Activated B cell treated with CpG ODN at 0.5 μM for 24 hours (primary cell): ENCODE measurements at regions not wholly inside any gene's neighbourhood (a gene's known extent, or its start where the extent isn't known, plus 50 kb on each side); places are given as distances from the start of the nearest gene placed in this dataset.

Experiments used
- ATAC-seq: fragments of 200-7000 bp; cut with Tn5 transposase; one replicate; pipeline ENCODE4 v1.10.0; 2021; ENCODE audit warnings: low read depth, mild to moderate bottlenecking, moderate library complexity
- CTCF ChIA-PET: fragments of 350-600 bp; sonication (Branson Sonifier 250); formaldehyde crosslinking; loops from one replicate; lab custom pipeline; 2021; ENCODE audit warnings: antibody characterized with exemption; lab: Charles Lee
- POLR2A ChIA-PET: fragments of 350-600 bp; sonication (Branson Sonifier 250); formaldehyde crosslinking; loops from one replicate; lab custom pipeline; 2021; ENCODE audit warnings: antibody characterized with exemption; lab: Charles Lee
- DNase-seq: peaks from one replicate; pipeline ENCODE4 v3.0.0; 2022
- H3K27ac Mint-ChIP-seq: one replicate; pipeline ENCODE4 v1.8.0; 2020; ENCODE audit warnings: mixed read lengths
- H3K27me3 Mint-ChIP-seq: one replicate; pipeline ENCODE4 v1.8.0; 2021; ENCODE audit warnings: mixed read lengths
- H3K36me3 Mint-ChIP-seq: one replicate; pipeline ENCODE4 v1.8.0; 2021; ENCODE audit warnings: low read depth, mixed read lengths
- H3K4me1 Mint-ChIP-seq: one replicate; pipeline ENCODE4 v1.8.0; 2021; ENCODE audit warnings: mixed read lengths
- H3K4me3 Mint-ChIP-seq: one replicate; pipeline ENCODE4 v1.8.0; 2020; ENCODE audit warnings: mild to moderate bottlenecking, mixed read lengths
- H3K9me3 Mint-ChIP-seq: one replicate; pipeline ENCODE4 v1.8.0; 2020; ENCODE audit warnings: mixed read lengths
- CTCF ChIP-seq: fragments of 200-600 bp; IDR thresholded peaks from one replicate; pipeline ENCODE4 v1.8.0; 2022; ENCODE audit warnings: antibody characterized with exemption, mild to moderate bottlenecking
- intact Hi-C: fragments of 100-400 bp; cut with micrococcal nuclease; formaldehyde crosslinking; loops from one replicate; pipeline ENCODE4 v1.15.1; 2024

GRCh38 chr4:126440297-126440696 is 1125.5 kb downstream of the FAT4 start:
- Mint-ChIP-seq H3K9me3 (peaks cover 4% of the 10 kb centered on the region), H3K27ac (no peak overlapping the region), H3K4me1 (no peaks in the 10 kb centered on the region), H3K27me3 (no peaks in the 10 kb centered on the region), H3K36me3 (no peaks in the 10 kb centered on the region), H3K4me3 (no peak overlapping the region)
- POLR2A ChIA-PET, result no interaction called here
- DNase-seq (no peak), ATAC-seq (no peak)
- intact Hi-C loops, result no loop called here
- TF ChIP-seq CTCF, result no peak
- CTCF ChIA-PET, result no interaction called here

DNA sequence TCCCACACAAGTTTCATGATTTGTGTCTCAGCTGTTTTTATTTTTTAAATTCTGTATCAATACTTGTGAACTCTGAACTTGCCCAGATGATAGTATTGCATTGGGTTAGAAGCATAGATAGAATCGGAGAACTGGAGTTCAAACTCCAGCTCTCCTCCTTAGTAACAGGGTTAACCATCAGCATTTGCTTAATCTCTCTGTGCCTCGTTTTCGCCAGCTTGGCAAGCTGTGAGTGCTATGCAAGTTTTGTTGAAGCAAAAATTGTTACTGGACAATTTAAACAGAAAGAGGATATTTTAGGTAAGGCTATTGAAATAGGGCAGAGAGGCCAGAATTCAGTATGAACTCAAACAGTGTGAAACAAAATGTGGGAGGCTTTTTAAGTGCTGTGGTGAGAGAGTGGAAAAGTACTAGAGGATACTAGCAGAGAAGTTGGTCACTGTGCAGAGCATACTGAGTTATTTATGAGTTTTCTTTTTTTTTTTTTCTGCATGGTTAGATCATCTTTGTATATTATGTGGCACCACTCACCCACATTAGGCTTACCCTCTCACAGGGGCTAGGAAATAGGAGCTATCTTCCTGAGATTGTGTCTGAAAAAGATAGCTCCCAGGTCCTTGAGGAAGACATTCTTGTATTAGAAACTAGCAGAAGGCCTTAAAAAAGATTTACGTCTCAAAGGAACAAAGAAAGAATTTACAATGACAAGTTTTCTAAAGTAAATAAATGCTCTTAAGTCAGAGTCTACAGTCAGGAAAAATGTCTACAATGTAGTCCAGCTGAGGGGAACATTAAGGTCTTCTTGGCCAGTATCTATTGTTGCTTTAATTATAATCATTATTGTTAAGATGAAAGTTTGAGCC is 1126.6 kb downstream of the FAT4 start:
- Mint-ChIP-seq H3K9me3 (peaks cover 4% of the 10 kb centered on the region), H3K36me3 (no peaks in the 10 kb centered on the region), H3K27me3 (no peaks in the 10 kb centered on the region), H3K4me1 (no peaks in the 10 kb centered on the region), H3K4me3 (no peak overlapping the region), H3K27ac (no peak overlapping the region)
- ATAC-seq (no peak), DNase-seq (no peak)
- intact Hi-C loops, result no loop called here
- TF ChIP-seq CTCF, result no peak
- POLR2A ChIA-PET, result no interaction called here
- CTCF ChIA-PET, result interaction anchor here (1.1 kb wide), 1 partner anchor 11 kb away, joined by 3 read pairs; no protein-coding TSS in a partner anchor

- DNase-seq, result no peak
- H3K27ac Mint-ChIP-seq, result no peak overlapping the region
- H3K4me3 Mint-ChIP-seq, result no peak overlapping the region
- no peaks in the 10 kb centered on the region for H3K4me1 Mint-ChIP-seq
- H3K36me3 Mint-ChIP-seq, result no peaks in the 10 kb centered on the region
- peaks cover 4% of the 10 kb centered on the region for H3K9me3 Mint-ChIP-seq
- ATAC-seq, result no peak
- TF ChIP-seq CTCF, result no peak
- no peaks in the 10 kb centered on the region for H3K27me3 Mint-ChIP-seq
- ChIA-PET POLR2A (no interaction called here), CTCF (no interaction called here)
- intact Hi-C loops, result no loop called here
Measured at GRCh38 chr4:126445596-126445995, 1130.8 kb downstream of the FAT4 start.

DNA sequence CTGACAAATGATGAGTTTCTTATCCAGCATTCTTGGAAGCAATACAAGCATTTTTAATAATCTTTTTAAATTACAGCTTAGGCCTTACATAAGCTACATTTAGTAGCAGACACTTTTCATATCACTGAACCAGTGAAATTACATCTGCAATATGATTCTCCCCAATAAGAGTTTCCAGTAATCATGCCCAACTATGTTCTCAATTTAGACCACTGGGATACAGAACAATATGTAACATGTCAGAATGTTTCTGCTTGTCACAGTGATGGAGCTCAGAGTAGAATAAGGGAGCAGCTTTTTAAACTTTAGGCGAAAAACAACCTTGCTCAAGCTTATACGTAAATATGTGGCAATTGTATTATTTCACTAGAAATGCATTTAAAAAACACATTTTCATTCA is 1132.2 kb downstream of the FAT4 start:
- ChIA-PET POLR2A (no interaction called here), CTCF (no interaction called here)
- H3K36me3 Mint-ChIP-seq, result no peaks in the 10 kb centered on the region
- H3K4me3 Mint-ChIP-seq, result no peak overlapping the region
- intact Hi-C loops, result no loop called here
- no peaks in the 10 kb centered on the region for H3K27me3 Mint-ChIP-seq
- no peak overlapping the region for H3K27ac Mint-ChIP-seq
- no peak for TF ChIP-seq CTCF
- no peaks in the 10 kb centered on the region for H3K4me1 Mint-ChIP-seq
- ATAC-seq (no peak), DNase-seq (no peak)
- peaks cover 4% of the 10 kb centered on the region for H3K9me3 Mint-ChIP-seq

DNA sequence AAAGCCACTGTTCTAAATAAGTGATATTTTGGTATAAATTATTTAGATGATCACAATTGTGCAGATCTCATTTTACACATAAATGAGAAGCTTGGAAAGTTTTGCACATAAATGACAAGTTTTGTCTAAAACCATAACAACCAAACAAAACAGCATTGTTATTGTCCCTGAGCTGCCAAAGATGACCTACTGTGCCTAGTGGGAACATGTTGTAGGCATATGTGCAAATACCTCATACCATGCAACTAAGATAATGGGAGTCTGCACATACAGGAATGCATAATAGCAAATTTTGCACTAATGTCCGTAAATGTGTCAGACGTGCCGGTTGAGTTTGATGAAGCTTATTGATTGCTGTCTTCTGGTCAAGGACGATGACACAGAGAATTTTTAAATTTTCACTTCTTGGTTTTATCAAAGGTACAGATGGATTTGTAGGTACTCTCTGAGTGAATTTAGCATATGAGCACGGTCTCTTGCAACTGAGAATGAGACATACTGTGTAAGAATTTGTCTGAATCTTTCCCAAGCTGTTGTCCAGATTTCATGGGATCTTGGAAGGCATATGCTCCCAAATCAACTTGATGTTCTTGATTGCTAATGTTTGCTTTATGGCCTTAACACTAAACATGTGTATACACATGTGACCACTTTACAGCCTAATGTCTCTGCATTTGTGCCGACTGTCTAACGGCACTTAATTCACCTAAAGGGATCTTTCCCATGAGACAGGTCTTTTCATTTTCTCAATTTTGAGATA is 1133.5 kb downstream of the FAT4 start:
- DNase-seq (no peak), ATAC-seq (no peak)
- H3K27me3 Mint-ChIP-seq, result no peaks in the 10 kb centered on the region
- no peak overlapping the region for H3K27ac Mint-ChIP-seq
- ChIA-PET POLR2A (no interaction called here), CTCF (no interaction called here)
- H3K4me1 Mint-ChIP-seq, result no peaks in the 10 kb centered on the region
- TF ChIP-seq CTCF, result no peak
- H3K36me3 Mint-ChIP-seq, result no peaks in the 10 kb centered on the region
- intact Hi-C loops, result no loop called here
- peaks cover 7% of the 10 kb centered on the region for H3K9me3 Mint-ChIP-seq
- H3K4me3 Mint-ChIP-seq, result no peak overlapping the region
